WTC11 (cell line): ENCODE measurements at regions not wholly inside any gene's neighbourhood (a gene's known extent, or its start where the extent isn't known, plus 50 kb on each side); places are given as distances from the start of the nearest gene placed in this dataset.

Source experiments
- ATAC-seq: fragments of 200-7000 bp; cut with Tn5 transposase; 2 replicates; pipeline ENCODE4 v1.10.0; 2021; ENCODE audit warnings: mild to moderate bottlenecking, moderate library complexity
- CTCF ChIA-PET: fragments of 300-600 bp; sonication (Branson Sonifier 250); formaldehyde crosslinking; loops from one replicate; lab custom pipeline; 2021; ENCODE audit warnings: antibody characterized with exemption; lab: Charles Lee
- POLR2A ChIA-PET: fragments of 350-600 bp; sonication (Branson Sonifier 250); formaldehyde crosslinking; loops from one replicate; lab custom pipeline; 2021; ENCODE audit warnings: antibody characterized with exemption; lab: Charles Lee
- DNase-seq: peaks from one replicate; pipeline ENCODE4 v3.0.0; 2021; ENCODE audit warnings: low spot score
- H3K27ac Mint-ChIP-seq: 2 replicates; pipeline ENCODE4 v1.8.0; 2021; ENCODE audit warnings: mixed read lengths
- H3K27me3 Mint-ChIP-seq: 2 replicates; pipeline ENCODE4 v1.8.0; 2021; ENCODE audit warnings: low read depth, mild to moderate bottlenecking, moderate library complexity, mixed read lengths
- H3K36me3 Mint-ChIP-seq: 2 replicates; pipeline ENCODE4 v1.8.0; 2021; ENCODE audit warnings: mixed read lengths
- H3K4me1 Mint-ChIP-seq: 2 replicates; pipeline ENCODE4 v1.8.0; 2022; ENCODE audit warnings: mixed read lengths
- H3K4me3 Mint-ChIP-seq: 2 replicates; pipeline ENCODE4 v1.8.0; 2021; ENCODE audit warnings: mild to moderate bottlenecking, moderate library complexity, mixed read lengths
- H3K9me3 Mint-ChIP-seq: 2 replicates; pipeline ENCODE4 v1.8.0; 2021; ENCODE audit warnings: mixed read lengths
- ELF4 ChIP-seq: sonication (generic); formaldehyde crosslinking; IDR thresholded peaks from 2 replicates; pipeline ENCODE4 v1.8.1; 2022; ENCODE audit warnings: low read depth, mild to moderate bottlenecking, moderate library complexity, missing genetic modification reagents
- EMX1 ChIP-seq: fragments of 250-450 bp; sonication (Bioruptor Pico); IDR thresholded peaks from 2 replicates; pipeline ENCODE4 v1.8.0; 2021; ENCODE audit warnings: mild to moderate bottlenecking
- JAZF1 ChIP-seq: fragments of 250-450 bp; sonication (Bioruptor Pico); IDR thresholded peaks from 2 replicates; pipeline ENCODE4 v1.9.0; 2021; ENCODE audit warnings: moderate library complexity, mild to moderate bottlenecking, inconsistent platforms
- NFE2L1 ChIP-seq: sonication (generic); formaldehyde crosslinking; IDR thresholded peaks from 2 replicates; pipeline ENCODE4 v1.8.1; 2023; ENCODE audit warnings: missing genetic modification reagents
- NR3C1 ChIP-seq: sonication (generic); formaldehyde crosslinking; conservative IDR thresholded peaks from 2 replicates; pipeline ENCODE4 v1.8.1; 2023; ENCODE audit warnings: low read depth, mild to moderate bottlenecking, missing genetic modification reagents
- OVOL2 ChIP-seq: fragments of 250-450 bp; sonication (Bioruptor Pico); IDR thresholded peaks from 2 replicates; pipeline ENCODE4 v1.9.0; 2021; ENCODE audit warnings: mild to moderate bottlenecking, borderline replicate concordance
- PRRX2 ChIP-seq: fragments of 250-450 bp; sonication (Bioruptor Pico); IDR thresholded peaks from 2 replicates; pipeline ENCODE4 v1.8.0; 2021; ENCODE audit warnings: mild to moderate bottlenecking
- RELA ChIP-seq: sonication (generic); formaldehyde crosslinking; IDR thresholded peaks from 2 replicates; pipeline ENCODE4 v1.8.1; 2022; ENCODE audit warnings: missing genetic modification reagents, mild to moderate bottlenecking, borderline replicate concordance
- RORB ChIP-seq: fragments of 250-450 bp; sonication (Bioruptor Pico); IDR thresholded peaks from 2 replicates; pipeline ENCODE4 v1.9.0; 2021; ENCODE audit warnings: mild to moderate bottlenecking
- TP53 ChIP-seq: sonication (generic); formaldehyde crosslinking; IDR thresholded peaks from 2 replicates; pipeline ENCODE4 v1.8.1; 2023; ENCODE audit warnings: mild to moderate bottlenecking, missing genetic modification reagents
- ZNF263 ChIP-seq: sonication (generic); formaldehyde crosslinking; IDR thresholded peaks from 2 replicates; pipeline ENCODE4 v1.8.1; 2022; ENCODE audit warnings: low read depth, mild to moderate bottlenecking, moderate library complexity, missing genetic modification reagents
- ZNF416 ChIP-seq: fragments of 250-450 bp; sonication (Bioruptor Pico); IDR thresholded peaks from 2 replicates; pipeline ENCODE4 v1.9.0; 2021; ENCODE audit warnings: mild to moderate bottlenecking, inconsistent platforms
- TF ChIP-seq, protein P1 (sequence below): sonication (generic); formaldehyde crosslinking; IDR thresholded peaks from 2 replicates; pipeline ENCODE4 v1.8.1; 2022; ENCODE audit warnings: low read depth, mild to moderate bottlenecking, moderate library complexity, missing genetic modification reagents, borderline replicate concordance
- TF ChIP-seq, protein P2 (sequence below): sonication (generic); formaldehyde crosslinking; IDR thresholded peaks from 2 replicates; pipeline ENCODE4 v1.8.1; 2023; ENCODE audit warnings: mild to moderate bottlenecking, missing genetic modification reagents, moderate library complexity
- TF ChIP-seq, protein P3 (sequence below): sonication (generic); formaldehyde crosslinking; IDR thresholded peaks from 2 replicates; pipeline ENCODE4 v1.8.1; 2022; ENCODE audit warnings: mild to moderate bottlenecking, missing genetic modification reagents, moderate library complexity, borderline replicate concordance
- TF ChIP-seq, protein P4 (sequence below): sonication (generic); formaldehyde crosslinking; IDR thresholded peaks from 2 replicates; pipeline ENCODE4 v1.8.1; 2022; ENCODE audit warnings: missing genetic modification reagents, borderline replicate concordance
- TF ChIP-seq, protein P5 (sequence below): sonication (generic); formaldehyde crosslinking; IDR thresholded peaks from 2 replicates; pipeline ENCODE4 v1.8.0; 2023; ENCODE audit warnings: missing genetic modification reagents, mild to moderate bottlenecking, borderline replicate concordance
- TF ChIP-seq, protein P6 (sequence below): sonication (generic); formaldehyde crosslinking; IDR thresholded peaks from 2 replicates; pipeline ENCODE4 v1.8.0; 2022; ENCODE audit warnings: mild to moderate bottlenecking, missing genetic modification reagents
- TF ChIP-seq, protein P7 (sequence below): sonication (generic); formaldehyde crosslinking; IDR thresholded peaks from 2 replicates; pipeline ENCODE4 v1.8.0; 2022; ENCODE audit warnings: mild to moderate bottlenecking, missing genetic modification reagents
- TF ChIP-seq, protein P8 (sequence below): sonication (generic); formaldehyde crosslinking; conservative IDR thresholded peaks from 2 replicates; pipeline ENCODE4 v1.8.1; 2022; ENCODE audit warnings: mild to moderate bottlenecking, missing genetic modification reagents
- TF ChIP-seq, protein P9 (sequence below): sonication (generic); formaldehyde crosslinking; IDR thresholded peaks from 2 replicates; pipeline ENCODE4 v1.8.1; 2023; ENCODE audit warnings: mild to moderate bottlenecking, missing genetic modification reagents, moderate library complexity
- TF ChIP-seq, protein P10 (sequence below): sonication (generic); formaldehyde crosslinking; IDR thresholded peaks from 2 replicates; pipeline ENCODE4 v1.8.0; 2023; ENCODE audit warnings: missing genetic modification reagents

DNA sequence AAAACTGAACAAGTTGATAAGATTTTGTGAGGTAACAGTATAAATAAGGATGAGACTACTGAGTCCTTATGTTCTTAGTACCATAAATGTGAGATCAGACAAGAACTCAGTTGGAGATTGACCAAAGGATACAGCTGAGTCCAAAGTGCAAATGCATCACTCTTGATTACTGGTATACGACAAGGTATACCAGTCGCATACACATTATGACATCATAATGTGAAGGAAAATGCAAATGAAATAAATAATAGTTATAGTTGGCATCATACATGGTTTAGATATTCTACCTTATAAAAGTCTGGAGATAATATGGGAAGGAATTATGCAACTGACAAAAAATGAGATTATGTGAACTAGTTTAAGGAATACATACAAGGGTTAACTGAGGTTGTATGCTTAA is 476.3 kb upstream of the STXBP6 start:
- Mint-ChIP-seq H3K27me3 (no peaks in the 10 kb centered on the region), H3K4me3 (no peak overlapping the region), H3K27ac (no peak overlapping the region), H3K9me3 (no peaks in the 10 kb centered on the region), H3K4me1 (peaks cover 19% of the 10 kb centered on the region), H3K36me3 (no peaks in the 10 kb centered on the region)
- TF ChIP-seq, protein P1, sequence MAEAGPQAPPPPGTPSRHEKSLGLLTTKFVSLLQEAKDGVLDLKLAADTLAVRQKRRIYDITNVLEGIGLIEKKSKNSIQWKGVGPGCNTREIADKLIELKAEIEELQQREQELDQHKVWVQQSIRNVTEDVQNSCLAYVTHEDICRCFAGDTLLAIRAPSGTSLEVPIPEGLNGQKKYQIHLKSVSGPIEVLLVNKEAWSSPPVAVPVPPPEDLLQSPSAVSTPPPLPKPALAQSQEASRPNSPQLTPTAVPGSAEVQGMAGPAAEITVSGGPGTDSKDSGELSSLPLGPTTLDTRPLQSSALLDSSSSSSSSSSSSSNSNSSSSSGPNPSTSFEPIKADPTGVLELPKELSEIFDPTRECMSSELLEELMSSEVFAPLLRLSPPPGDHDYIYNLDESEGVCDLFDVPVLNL (CRISPR knock-in tag), result no peak
- TF ChIP-seq, protein P2, sequence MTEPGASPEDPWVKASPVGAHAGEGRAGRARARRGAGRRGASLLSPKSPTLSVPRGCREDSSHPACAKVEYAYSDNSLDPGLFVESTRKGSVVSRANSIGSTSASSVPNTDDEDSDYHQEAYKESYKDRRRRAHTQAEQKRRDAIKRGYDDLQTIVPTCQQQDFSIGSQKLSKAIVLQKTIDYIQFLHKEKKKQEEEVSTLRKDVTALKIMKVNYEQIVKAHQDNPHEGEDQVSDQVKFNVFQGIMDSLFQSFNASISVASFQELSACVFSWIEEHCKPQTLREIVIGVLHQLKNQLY (CRISPR knock-in tag), result no peak
- TF ChIP-seq JAZF1 (CRISPR knock-in tag) (no peak), ZNF263 (CRISPR knock-in tag) (no peak), NFE2L1 (CRISPR knock-in tag) (no peak), ZNF416 (CRISPR knock-in tag) (no peak), RORB (CRISPR knock-in tag) (no peak), NR3C1 (no peak), RELA (CRISPR knock-in tag) (no peak), EMX1 (CRISPR knock-in tag) (no peak)
- TF ChIP-seq, protein P3, sequence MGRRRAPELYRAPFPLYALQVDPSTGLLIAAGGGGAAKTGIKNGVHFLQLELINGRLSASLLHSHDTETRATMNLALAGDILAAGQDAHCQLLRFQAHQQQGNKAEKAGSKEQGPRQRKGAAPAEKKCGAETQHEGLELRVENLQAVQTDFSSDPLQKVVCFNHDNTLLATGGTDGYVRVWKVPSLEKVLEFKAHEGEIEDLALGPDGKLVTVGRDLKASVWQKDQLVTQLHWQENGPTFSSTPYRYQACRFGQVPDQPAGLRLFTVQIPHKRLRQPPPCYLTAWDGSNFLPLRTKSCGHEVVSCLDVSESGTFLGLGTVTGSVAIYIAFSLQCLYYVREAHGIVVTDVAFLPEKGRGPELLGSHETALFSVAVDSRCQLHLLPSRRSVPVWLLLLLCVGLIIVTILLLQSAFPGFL, result no peak
- TF ChIP-seq, protein P4, sequence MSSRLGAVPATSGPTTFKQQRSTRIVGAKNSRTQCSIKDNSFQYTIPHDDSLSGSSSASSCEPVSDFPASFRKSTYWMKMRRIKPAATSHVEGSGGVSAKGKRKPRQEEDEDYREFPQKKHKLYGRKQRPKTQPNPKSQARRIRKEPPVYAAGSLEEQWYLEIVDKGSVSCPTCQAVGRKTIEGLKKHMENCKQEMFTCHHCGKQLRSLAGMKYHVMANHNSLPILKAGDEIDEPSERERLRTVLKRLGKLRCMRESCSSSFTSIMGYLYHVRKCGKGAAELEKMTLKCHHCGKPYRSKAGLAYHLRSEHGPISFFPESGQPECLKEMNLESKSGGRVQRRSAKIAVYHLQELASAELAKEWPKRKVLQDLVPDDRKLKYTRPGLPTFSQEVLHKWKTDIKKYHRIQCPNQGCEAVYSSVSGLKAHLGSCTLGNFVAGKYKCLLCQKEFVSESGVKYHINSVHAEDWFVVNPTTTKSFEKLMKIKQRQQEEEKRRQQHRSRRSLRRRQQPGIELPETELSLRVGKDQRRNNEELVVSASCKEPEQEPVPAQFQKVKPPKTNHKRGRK (CRISPR knock-in tag), result no peak
- TF ChIP-seq, protein P5, sequence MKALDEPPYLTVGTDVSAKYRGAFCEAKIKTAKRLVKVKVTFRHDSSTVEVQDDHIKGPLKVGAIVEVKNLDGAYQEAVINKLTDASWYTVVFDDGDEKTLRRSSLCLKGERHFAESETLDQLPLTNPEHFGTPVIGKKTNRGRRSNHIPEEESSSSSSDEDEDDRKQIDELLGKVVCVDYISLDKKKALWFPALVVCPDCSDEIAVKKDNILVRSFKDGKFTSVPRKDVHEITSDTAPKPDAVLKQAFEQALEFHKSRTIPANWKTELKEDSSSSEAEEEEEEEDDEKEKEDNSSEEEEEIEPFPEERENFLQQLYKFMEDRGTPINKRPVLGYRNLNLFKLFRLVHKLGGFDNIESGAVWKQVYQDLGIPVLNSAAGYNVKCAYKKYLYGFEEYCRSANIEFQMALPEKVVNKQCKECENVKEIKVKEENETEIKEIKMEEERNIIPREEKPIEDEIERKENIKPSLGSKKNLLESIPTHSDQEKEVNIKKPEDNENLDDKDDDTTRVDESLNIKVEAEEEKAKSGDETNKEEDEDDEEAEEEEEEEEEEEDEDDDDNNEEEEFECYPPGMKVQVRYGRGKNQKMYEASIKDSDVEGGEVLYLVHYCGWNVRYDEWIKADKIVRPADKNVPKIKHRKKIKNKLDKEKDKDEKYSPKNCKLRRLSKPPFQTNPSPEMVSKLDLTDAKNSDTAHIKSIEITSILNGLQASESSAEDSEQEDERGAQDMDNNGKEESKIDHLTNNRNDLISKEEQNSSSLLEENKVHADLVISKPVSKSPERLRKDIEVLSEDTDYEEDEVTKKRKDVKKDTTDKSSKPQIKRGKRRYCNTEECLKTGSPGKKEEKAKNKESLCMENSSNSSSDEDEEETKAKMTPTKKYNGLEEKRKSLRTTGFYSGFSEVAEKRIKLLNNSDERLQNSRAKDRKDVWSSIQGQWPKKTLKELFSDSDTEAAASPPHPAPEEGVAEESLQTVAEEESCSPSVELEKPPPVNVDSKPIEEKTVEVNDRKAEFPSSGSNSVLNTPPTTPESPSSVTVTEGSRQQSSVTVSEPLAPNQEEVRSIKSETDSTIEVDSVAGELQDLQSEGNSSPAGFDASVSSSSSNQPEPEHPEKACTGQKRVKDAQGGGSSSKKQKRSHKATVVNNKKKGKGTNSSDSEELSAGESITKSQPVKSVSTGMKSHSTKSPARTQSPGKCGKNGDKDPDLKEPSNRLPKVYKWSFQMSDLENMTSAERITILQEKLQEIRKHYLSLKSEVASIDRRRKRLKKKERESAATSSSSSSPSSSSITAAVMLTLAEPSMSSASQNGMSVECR (CRISPR knock-in tag), result no peak
- TF ChIP-seq, protein P6, sequence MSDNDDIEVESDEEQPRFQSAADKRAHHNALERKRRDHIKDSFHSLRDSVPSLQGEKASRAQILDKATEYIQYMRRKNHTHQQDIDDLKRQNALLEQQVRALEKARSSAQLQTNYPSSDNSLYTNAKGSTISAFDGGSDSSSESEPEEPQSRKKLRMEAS (CRISPR knock-in tag), result no peak
- TF ChIP-seq, protein P7, sequence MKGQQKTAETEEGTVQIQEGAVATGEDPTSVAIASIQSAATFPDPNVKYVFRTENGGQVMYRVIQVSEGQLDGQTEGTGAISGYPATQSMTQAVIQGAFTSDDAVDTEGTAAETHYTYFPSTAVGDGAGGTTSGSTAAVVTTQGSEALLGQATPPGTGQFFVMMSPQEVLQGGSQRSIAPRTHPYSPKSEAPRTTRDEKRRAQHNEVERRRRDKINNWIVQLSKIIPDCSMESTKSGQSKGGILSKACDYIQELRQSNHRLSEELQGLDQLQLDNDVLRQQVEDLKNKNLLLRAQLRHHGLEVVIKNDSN (CRISPR knock-in tag), result no peak
- ATAC-seq (no peak), DNase-seq (no peak)
- CTCF ChIA-PET, result interaction anchor here (1.0 kb wide), 1 partner anchor 12 kb away, joined by 3 read pairs; no protein-coding TSS in a partner anchor
- POLR2A ChIA-PET, result no interaction called here

DNA sequence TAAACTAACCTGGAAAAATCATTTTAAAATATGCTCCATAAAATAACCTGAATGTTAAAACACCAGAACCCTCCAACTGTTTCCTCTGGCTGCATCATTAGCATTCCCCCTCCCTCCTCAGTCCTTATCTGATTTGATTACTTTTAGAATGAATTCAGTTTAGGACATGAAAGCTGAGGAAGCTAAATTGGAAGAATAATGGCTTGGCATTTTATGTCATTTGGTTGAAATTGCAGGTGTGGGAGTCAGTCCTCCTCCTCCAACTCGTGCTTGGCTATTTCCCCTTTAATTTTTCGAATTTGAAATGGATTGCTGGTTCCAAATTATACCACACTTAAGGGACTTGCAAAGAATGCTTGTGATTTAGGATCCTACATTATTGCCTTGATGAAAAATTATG is 473.0 kb upstream of the STXBP6 start:
- TF ChIP-seq ZNF263 (CRISPR knock-in tag) (no peak), RELA (CRISPR knock-in tag) (no peak), TP53 (CRISPR knock-in tag) (no peak), PRRX2 (no peak), OVOL2 (CRISPR knock-in tag) (no peak), ELF4 (CRISPR knock-in tag) (no peak)
- TF ChIP-seq, protein P8, sequence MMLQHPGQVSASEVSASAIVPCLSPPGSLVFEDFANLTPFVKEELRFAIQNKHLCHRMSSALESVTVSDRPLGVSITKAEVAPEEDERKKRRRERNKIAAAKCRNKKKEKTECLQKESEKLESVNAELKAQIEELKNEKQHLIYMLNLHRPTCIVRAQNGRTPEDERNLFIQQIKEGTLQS (CRISPR knock-in tag), result no peak
- TF ChIP-seq, protein P6 (CRISPR knock-in tag), result no peak
- TF ChIP-seq, protein P9, sequence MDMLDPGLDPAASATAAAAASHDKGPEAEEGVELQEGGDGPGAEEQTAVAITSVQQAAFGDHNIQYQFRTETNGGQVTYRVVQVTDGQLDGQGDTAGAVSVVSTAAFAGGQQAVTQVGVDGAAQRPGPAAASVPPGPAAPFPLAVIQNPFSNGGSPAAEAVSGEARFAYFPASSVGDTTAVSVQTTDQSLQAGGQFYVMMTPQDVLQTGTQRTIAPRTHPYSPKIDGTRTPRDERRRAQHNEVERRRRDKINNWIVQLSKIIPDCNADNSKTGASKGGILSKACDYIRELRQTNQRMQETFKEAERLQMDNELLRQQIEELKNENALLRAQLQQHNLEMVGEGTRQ, result no peak
- TF ChIP-seq, protein P10, sequence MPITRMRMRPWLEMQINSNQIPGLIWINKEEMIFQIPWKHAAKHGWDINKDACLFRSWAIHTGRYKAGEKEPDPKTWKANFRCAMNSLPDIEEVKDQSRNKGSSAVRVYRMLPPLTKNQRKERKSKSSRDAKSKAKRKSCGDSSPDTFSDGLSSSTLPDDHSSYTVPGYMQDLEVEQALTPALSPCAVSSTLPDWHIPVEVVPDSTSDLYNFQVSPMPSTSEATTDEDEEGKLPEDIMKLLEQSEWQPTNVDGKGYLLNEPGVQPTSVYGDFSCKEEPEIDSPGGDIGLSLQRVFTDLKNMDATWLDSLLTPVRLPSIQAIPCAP (CRISPR knock-in tag), result no peak
- Mint-ChIP-seq H3K4me3 (no peak overlapping the region), H3K27ac (no peak overlapping the region), H3K4me1 (peaks cover 19% of the 10 kb centered on the region), H3K36me3 (no peaks in the 10 kb centered on the region), H3K27me3 (no peaks in the 10 kb centered on the region), H3K9me3 (no peaks in the 10 kb centered on the region)
- no peak for DNase-seq
- ChIA-PET CTCF (interaction anchor here (1.2 to 4.1 kb wide), 2 partner anchors 15 to 92 kb away, joined by 4 to 29 read pairs; no protein-coding TSS in a partner anchor), POLR2A (no interaction called here)
- ATAC-seq, result no peak
